ENCODE measurements at regions not wholly inside any gene's neighbourhood (a gene's known extent, or its start where the extent isn't known, plus 50 kb on each side); places are given as distances from the start of the nearest gene placed in this dataset.

DNA sequence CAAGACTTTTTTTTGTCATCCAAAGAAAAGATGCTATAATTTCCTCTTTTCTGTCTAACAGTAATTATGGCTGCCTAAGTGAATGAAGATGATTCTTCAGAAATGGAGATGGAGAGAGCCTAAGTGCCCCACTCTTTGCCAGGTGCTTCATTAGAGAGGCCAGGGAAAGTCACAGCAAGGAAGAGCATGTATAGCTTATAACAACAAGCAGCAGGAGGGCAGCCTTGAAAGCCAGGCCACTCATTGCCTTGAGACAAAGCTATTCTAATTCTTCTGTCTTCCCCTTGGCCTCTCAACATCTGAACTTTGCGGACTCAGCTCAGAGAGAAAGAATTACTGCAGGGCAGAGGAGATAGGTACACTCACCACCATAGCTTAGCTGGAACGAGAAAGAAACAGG is 112.0 kb upstream of the ZNF366 start:
- DNase-seq (ENCODE audit: low spot score): no peak

DNA sequence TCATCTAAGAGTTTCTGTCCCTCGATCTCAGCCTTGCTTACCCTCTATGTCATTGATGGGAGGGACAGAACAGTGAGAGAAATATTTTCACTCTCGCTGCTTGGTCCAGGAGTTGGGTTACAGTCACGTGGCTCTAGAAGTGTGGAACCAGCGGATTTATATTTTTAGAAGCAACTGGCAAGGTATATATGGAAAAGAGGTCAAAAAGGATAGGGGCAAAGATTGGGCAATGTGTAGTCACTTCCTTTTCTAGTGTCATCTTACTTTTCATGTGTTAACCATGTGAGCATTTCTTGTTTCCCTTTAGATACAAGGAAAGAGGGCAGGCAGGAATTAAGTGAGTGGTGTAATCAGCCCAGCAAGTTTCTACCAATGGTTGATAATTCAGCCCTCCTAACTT is 111.5 kb upstream of the ZNF366 start:
- DNase-seq (ENCODE audit: low spot score): no peak

DNA sequence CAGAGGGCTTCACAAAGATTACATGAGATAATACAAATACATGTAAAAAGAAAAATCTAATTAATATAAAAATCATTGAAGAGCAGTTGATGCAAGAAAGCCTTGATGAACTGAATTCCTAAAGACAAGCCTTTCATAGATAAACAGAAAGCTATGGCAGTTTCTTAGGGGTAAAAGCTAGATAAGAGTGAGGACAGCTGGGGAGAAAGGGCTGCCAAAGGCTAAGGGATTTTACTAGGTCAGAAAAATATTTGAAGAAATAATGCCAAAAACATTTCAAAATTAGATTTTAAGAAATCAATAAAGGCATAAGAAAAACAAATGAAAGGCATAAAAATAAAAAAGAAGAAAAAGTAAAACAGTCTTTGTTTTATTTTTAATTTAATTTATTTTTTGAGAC is 107.9 kb upstream of the ZNF366 start:
- no peak for DNase-seq (ENCODE audit: low spot score)

DNA sequence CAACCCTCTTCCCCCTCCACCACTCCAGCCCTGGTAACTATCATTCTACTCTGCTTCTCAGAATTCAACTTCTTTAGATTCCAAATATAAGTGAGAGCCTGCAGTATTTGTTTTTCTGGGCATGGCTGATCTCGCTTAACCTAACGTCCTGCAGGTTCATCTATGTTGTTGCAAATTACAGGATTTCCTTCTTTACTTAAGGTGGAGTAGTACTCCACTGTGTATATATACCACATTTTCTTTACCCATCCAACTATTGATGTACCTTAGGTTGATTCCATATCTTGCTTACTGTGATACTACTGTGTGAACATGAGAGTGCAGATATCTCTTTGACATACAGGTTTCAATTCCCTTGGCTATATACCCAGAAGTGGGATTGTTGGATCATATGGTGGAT is 106.3 kb upstream of the ZNF366 start:
- DNase-seq (ENCODE audit: low spot score): no peak

GRCh38 chr5:72612810-72613209 is 105.6 kb upstream of the ZNF366 start:
- no peak for DNase-seq (ENCODE audit: low spot score)

DNA sequence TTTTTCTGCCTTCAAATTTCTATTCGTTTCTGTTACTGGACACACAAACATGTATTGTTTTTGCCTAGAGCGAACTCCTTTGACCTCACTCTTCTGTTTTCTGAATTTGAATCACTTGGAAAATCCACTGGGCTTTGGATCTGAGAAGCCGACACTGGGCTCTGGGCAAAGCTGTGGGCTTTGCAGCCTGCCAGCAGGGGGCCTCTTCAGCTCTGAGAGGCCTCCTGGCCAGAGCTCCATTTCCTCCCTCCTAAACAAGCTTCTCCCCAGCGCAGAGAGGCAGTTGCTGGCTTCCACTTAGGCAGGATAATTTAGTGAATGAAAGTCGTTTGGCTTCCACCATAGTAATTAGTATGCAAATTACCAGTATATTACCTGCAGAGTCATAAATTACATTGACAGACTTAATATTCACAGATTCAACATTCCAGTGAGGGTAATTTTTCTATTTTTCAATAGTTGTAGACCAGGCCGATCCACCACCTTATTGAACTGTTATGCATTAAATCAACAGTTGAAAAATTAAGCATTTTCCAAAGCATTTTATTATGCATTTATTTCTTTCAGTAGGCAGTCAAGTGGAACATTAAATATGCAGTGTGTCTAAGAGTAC is 104.0 kb upstream of the ZNF366 start:
- peak; percentile 57 for DNase-seq (ENCODE audit: low spot score)

DNA sequence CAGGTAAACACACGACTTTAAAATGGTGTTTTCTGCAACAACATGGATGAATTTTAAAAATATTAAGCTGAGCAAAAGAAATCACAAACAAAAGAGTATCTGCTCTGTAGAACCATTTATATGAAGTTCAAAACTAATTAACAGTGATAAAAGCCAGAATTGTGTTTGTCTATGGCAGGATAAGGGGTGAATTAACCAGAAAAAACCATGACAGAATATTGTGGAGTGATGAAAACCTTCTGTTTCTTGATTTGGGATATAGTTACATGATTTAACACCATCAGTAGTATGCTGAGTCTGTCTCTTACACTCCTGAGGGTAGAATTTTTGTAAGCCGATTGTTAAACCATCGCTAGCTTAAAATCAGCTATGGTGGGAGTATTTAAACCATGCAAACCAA is 101.7 kb upstream of the ZNF366 start:
- no peak for DNase-seq (ENCODE audit: low spot score)

- DNase-seq (ENCODE audit: low spot score): no peak
These were observed 101.1 kb upstream of the ZNF366 start for GRCh38 chr5:72608297-72608696.

DNA sequence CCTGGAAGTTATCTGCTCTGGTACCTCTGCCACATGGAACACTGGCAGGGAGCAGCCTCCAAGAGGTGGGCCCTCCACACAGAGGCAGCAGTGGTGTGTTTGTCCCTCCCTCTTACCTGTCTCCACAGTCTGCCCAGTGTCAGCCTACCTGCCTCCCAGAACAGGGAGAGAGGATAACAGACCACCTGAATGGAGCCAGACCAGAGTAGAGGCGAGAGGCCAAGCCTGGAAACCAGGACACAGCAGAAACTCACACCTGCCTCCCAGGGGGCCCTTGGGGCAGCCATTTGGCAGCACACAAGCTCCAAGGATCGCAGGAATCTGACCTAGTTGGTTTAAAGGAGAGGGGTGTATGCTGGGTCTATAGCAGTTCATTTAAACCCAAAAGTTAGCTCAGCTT is 100.2 kb upstream of the ZNF366 start:
- no peak for DNase-seq (ENCODE audit: low spot score)

GRCh38 chr5:72606525-72606924 is 99.3 kb upstream of the ZNF366 start:
- no peak for DNase-seq (ENCODE audit: low spot score)

GRCh38 chr5:72605632-72606031 is 98.4 kb upstream of the ZNF366 start:
- no peak for DNase-seq (ENCODE audit: low spot score)

DNA sequence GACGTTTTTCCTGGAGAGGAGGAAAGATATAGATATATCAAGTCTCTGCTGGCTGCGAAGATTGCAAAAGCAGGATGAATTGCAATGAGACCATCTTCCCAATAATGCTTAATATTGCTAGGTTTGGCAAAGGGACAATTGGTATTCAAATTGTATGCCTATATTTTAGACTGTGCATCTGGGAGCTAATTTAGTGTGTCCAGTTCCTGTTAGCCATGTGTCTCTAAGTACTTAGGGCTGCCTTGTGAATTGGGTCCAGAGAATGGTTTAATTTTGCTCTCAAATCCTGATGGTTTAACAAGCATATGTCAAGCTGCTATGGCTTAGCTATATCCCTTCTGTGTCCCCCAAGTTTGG is 97.6 kb upstream of the ZNF366 start:
- DNase-seq (ENCODE audit: low spot score): no peak

GRCh38 chr5:72604111-72604797 is 97.0 kb upstream of the ZNF366 start:
- DNase-seq (ENCODE audit: low spot score): no peak

GRCh38 chr5:72602696-72603685 is 95.8 kb upstream of the ZNF366 start:
- DNase-seq (ENCODE audit: low spot score): no peak

GRCh38 chr5:72601861-72602260 is 94.7 kb upstream of the ZNF366 start:
- no peak for DNase-seq (ENCODE audit: low spot score)

DNA sequence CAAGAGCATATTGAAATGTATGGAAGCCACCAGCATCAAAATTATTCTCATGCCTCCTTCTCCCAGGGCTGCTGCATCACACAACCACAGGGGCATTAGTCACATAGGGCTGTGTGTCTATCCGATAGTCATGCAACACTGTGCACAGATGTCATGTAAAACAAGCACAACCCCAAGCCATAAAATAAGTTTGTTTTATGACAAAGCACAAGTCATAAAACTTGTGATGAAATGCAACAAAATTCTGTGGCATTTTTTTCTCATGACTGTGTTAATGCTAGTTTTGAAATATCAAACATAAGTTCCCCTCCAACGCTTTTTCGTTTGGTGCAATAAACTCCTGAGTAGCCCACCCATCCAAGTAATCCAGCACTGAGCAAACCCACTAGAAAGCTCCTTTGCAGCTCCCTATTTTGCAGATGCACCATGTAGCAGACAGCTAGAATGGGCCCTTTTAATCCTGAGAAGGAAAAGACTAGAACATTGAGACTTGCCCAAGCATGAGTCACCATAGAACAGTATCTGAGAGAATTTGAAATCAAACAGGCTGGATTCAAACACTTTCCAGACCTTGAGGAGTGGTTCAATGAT is 93.3 kb upstream of the ZNF366 start:
- DNase-seq (ENCODE audit: low spot score): peak; percentile 88

DNA sequence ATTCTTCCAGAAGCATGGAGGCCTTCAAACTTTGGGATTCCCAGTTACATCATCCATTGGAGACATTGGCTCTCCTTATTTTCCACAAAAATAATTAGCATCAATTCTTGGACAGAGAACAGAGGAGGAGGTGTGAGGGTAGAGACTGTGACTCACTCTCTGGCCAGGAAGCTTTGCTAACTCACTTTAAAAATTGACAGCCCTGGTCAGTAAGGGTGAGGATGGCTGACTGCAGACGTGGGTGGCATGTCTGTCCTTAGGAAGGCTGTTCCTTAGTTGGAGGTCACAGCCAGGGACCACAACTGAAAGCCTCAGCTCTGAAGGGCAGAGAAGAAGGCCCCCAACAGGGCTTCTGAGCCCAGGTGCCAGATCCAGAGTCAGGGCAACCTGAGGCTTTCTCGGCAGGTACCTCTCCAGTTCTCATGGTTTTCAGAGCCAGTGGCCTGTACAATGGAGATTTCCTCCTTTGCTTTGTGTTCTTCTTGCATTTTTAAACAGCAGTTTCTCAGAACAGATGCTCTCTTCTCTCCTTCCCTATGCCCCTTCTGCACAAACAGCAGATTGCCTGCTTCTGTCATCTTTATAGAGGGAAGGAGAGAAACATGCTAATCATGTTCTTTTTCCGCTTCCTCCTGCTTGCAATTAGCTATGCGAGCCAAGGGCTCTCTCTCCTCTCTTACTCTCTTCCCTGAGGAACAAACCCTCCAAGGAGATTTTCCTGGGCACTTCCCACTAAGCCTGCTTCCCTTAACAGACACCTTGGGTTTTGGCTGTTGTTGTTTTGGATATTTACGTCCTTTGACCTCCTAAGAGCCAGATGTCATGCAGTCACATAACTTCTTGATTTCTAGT is 92.5 kb upstream of the ZNF366 start:
- peak; percentile 41 for DNase-seq (ENCODE audit: low spot score)

DNA sequence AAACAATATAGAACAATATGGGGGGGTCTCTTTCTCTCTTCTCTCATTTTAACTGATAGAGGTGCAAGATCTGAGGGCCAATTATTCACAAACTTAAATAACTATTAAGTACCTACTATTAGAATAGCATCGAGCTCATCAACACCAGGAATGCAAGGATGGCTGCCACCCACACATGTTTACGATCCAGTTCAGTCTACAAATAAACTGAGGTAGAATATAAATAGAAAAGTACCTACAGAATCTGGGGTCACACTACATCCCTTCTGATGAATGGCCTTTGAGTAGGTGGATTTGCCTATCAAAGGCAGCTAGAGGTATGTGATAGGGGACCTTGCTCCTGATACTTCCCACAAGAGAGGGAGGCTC is 91.8 kb upstream of the ZNF366 start:
- no peak for DNase-seq (ENCODE audit: low spot score)

GRCh38 chr5:72598401-72599064 is 91.3 kb upstream of the ZNF366 start:
- no peak for DNase-seq (ENCODE audit: low spot score)

DNA sequence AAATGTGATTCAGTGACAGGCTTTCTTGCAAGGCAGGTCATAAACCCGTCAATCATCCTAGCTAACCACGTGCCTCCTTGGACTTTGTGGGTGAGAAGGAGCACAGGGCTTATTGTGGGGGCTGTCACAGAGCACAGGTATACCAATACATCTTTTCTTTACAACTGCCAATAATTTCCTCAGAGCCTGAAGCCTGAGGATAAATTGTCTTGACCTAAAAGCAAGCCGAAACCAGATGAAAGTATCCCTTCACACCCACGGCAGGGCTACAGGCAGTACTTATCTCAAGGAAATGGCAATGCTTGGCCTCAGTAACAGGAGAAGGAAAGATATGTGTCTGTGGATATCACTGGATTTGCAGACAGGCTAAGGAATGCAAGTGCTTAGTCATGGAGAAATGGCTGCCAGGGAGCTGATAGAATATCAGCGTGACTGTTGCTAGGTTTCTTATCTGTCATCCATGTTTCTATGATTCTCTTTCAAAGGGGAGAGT is 90.3 kb upstream of the ZNF366 start:
- DNase-seq (ENCODE audit: low spot score): no peak

GRCh38 chr5:72596956-72597355 is 89.7 kb upstream of the ZNF366 start:
- no peak for DNase-seq (ENCODE audit: low spot score)

Data from LoVo (cell line).